ENCODE measurements at regions not wholly inside any gene's neighbourhood (a gene's known extent, or its start where the extent isn't known, plus 50 kb on each side); places are given as distances from the start of the nearest gene placed in this dataset.

DNA sequence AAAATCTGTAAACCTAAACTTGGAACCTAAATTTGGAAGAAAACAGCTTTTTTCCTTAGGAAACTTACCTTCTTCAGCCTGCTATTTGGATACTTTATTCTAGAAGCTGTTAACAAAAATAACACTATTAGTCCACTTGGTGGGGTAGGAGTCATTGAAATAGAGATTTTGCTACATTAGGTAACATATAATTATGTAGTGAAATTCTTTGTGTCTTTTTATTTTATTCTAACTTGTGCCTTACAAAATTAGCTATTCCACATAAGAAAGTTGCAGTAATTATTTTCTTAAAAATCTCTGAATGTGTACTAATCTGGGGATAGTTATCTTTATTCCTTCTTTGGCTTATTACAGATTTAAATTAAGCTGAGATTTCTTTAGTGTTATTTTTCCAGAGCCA, 360.4 kb upstream of the ROBO2 start:
- TF ChIP-seq CTCF (IDR thresholded peaks at IDR 0.05) (peak in 3 of 6 experiments; percentile 33 to 49 (median 37)), POLR2A (IDR thresholded peaks at IDR 0.05) (no peak)

Measured in Peyer's patch (tissue), 4 donors.